Fibroblast of lung (primary cell): ENCODE measurements at regions not wholly inside any gene's neighbourhood (a gene's known extent, or its start where the extent isn't known, plus 50 kb on each side); places are given as distances from the start of the nearest gene placed in this dataset.

Source experiments
- CTCF ChIP-seq, 2 donors: IDR thresholded peaks in 1 of 2; conservative IDR thresholded peaks in 1 of 2; 1 replicate in 1 of 2; 2 replicates in 1 of 2; pipeline ENCODE4 v1.5.1; 2011 to 2012; ENCODE audit warnings: low read length in 2 of 2, control low read depth in 1 of 2, inconsistent platforms in 1 of 2, low read depth in 1 of 2, mild to moderate bottlenecking in 1 of 2
- EZH2 ChIP-seq: IDR thresholded peaks from 2 replicates; pipeline ENCODE4 v1.5.1; 2012; ENCODE audit warnings: low read length, control low read depth, mild to moderate bottlenecking; ENCODE audit errors: missing control alignments

DNA sequence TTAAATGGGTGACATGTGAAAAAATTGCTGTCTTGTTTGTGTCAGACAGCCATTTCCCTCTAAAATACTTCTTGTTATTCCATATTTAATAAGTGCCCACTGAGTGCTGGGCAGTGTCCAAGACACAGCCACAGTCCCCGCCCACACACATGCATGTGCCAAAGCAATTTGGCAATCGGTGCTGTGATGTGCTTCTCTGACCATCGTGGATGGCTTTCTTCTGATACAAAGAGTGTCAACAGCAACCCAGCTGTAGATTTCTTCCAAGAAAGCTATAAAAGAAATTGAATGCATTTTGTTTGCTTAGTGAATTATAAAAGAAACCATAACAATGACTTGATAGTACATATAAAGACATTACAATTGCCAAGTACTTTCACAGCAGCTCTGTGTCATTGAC, 140.5 kb upstream of the ATXN1 start:
- TF ChIP-seq CTCF (conservative IDR thresholded peaks at IDR 0.05 in 1 of 2, IDR thresholded peaks at IDR 0.05 in 1 of 2; ENCODE audit: low read depth in 1 of 2, low read length in 2 of 2) (no peak), EZH2 (no peak)
